ENCODE measurements at regions not wholly inside any gene's neighbourhood (a gene's known extent, or its start where the extent isn't known, plus 50 kb on each side); places are given as distances from the start of the nearest gene placed in this dataset.
"Not testable (repeated sequence)": the region's sequence is repeated elsewhere in the genome, so short reads cannot be mapped to it uniquely, and the experiment has no call there.

DNA sequence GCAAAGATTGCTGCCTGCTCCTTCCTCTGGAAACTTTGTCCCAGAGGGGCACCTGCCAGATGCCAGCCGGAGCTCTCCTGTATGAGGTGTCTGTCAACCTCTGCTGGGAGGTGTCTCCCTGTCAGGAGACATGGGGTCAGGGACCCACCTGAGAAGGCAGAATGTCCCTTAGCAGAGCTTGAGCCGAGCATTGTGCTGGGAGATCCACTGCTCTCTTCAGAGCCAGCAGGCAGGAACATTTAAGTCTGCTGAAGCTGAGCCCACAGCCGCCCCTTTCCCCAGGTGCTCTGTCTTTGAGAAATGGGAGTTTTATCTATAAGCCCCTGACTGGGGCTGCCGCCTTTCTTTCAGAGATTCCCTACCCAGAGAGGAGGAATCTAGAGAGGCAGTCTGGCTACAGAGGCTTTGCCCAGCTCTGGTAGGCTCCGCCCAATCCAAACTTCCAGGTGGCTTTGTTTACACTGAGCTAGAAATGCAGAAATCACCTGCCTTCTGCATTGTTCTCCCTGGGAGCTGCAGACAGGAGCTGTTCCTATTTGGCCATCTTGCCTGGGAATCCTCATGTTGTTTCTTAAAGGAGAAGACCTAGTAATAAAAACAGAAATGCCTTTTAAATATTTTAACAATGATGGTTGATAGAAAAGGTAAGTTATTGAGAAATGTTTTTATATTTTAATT, 114.3 kb downstream of the VGLL3 start:
- TF ChIP-seq, protein P1, sequence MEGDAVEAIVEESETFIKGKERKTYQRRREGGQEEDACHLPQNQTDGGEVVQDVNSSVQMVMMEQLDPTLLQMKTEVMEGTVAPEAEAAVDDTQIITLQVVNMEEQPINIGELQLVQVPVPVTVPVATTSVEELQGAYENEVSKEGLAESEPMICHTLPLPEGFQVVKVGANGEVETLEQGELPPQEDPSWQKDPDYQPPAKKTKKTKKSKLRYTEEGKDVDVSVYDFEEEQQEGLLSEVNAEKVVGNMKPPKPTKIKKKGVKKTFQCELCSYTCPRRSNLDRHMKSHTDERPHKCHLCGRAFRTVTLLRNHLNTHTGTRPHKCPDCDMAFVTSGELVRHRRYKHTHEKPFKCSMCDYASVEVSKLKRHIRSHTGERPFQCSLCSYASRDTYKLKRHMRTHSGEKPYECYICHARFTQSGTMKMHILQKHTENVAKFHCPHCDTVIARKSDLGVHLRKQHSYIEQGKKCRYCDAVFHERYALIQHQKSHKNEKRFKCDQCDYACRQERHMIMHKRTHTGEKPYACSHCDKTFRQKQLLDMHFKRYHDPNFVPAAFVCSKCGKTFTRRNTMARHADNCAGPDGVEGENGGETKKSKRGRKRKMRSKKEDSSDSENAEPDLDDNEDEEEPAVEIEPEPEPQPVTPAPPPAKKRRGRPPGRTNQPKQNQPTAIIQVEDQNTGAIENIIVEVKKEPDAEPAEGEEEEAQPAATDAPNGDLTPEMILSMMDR (IDR thresholded peaks at IDR 0.05; ENCODE audit: low read depth, low read length), result not testable (repeated sequence)
- TF ChIP-seq EZH2phosphoT487 (IDR thresholded peaks at IDR 0.05; ENCODE audit: low read depth), result not testable (repeated sequence)
